H1 (cell line): ENCODE measurements at regions not wholly inside any gene's neighbourhood (a gene's known extent, or its start where the extent isn't known, plus 50 kb on each side); places are given as distances from the start of the nearest gene placed in this dataset.
"Not testable (repeated sequence)": the region's sequence is repeated elsewhere in the genome, so short reads cannot be mapped to it uniquely, and the experiment has no call there.

Experiments used
- CTCF ChIA-PET: fragments of 300-600 bp; sonication (Branson Sonifier 250); formaldehyde crosslinking; loops from one replicate; lab custom pipeline; 2021; ENCODE audit not compliant: partially characterized antibody; lab: Charles Lee
- POLR2A ChIA-PET: fragments of 300-600 bp; sonication (Branson Sonifier 250); formaldehyde crosslinking; loops from one replicate; lab custom pipeline; 2021; ENCODE audit warnings: inconsistent platforms; ENCODE audit not compliant: partially characterized antibody; lab: Charles Lee
- DNase-seq, 2 experiments: peaks; one replicate each; pipeline versions ENCODE4 v3.0.0 to v3.0.0-alpha.2; 2010 to 2022; ENCODE audit warnings: low spot score in 2 of 2, low read depth in 1 of 2, mixed read lengths in 1 of 2
- FAIRE-seq: peaks from 2 replicates; lab custom pipeline; 2011; peaks lifted over from hg19 to GRCh38; lab: Jason Lieb, UNC
- H2AFZ ChIP-seq: 2 replicates; pipeline ENCODE4 v1.8.1; 2012; ENCODE audit warnings: low read length, inconsistent platforms
- H2AK5ac ChIP-seq: 2 replicates; pipeline ENCODE4 v1.6.1; 2013; ENCODE audit warnings: low read depth, low read length
- H2BK120ac ChIP-seq: replicated peaks from 2 replicates; pipeline ENCODE3; 2013; ENCODE audit warnings: low read depth, low read length, inconsistent platforms
- H2BK12ac ChIP-seq: 2 replicates; pipeline ENCODE4 v1.6.1; 2013; ENCODE audit warnings: low read depth, low read length
- H2BK15ac ChIP-seq: 2 replicates; pipeline ENCODE4 v1.6.1; 2013; ENCODE audit warnings: low read length
- H2BK20ac ChIP-seq: 2 replicates; pipeline ENCODE4 v1.6.1; 2013; ENCODE audit warnings: low read length
- H2BK5ac ChIP-seq: 2 replicates; pipeline ENCODE4 v1.6.1; 2013; ENCODE audit warnings: low read depth, low read length
- H3K14ac ChIP-seq: 2 replicates; pipeline ENCODE4 v1.6.1; 2013; ENCODE audit warnings: inconsistent platforms; ENCODE audit not compliant: insufficient read length
- H3K18ac ChIP-seq: 2 replicates; pipeline ENCODE4 v1.6.1; 2013; ENCODE audit warnings: low read length; ENCODE audit errors: extremely low read depth
- H3K23ac ChIP-seq: 2 replicates; pipeline ENCODE4 v1.6.1; 2013; ENCODE audit warnings: inconsistent platforms; ENCODE audit not compliant: insufficient read length
- H3K23me2 ChIP-seq: 2 replicates; pipeline ENCODE4 v1.6.1; 2013; ENCODE audit warnings: low read depth, low read length
- H3K27ac ChIP-seq: 2 replicates; pipeline ENCODE4 v1.6.1; 2011; ENCODE audit warnings: low read depth, low read length, inconsistent platforms
- H3K27me3 ChIP-seq, 4 experiments: replicated peaks in 1 of 4; 1 replicate in 1 of 4; 2 replicates in 3 of 4; pipeline versions ENCODE4 v1.6.1 to v1.8.1; 2011 to 2013; ENCODE audit warnings: low read length in 3 of 4, mild to moderate bottlenecking in 3 of 4, inconsistent platforms in 2 of 4, mixed read lengths in 2 of 4, moderate library complexity in 1 of 4; ENCODE audit not compliant: control insufficient read depth in 3 of 4, insufficient read depth in 3 of 4; ENCODE audit errors: extremely low read depth in 1 of 4
- H3K36me3 ChIP-seq, 4 experiments: 2 replicates each; pipeline versions ENCODE4 v1.6.1 to v1.8.1; 2011 to 2013; ENCODE audit warnings: mild to moderate bottlenecking in 4 of 4, low read length in 3 of 4, moderate library complexity in 2 of 4, control low read depth in 1 of 4, inconsistent platforms in 1 of 4; ENCODE audit not compliant: insufficient read depth in 4 of 4, control insufficient read depth in 2 of 4
- H3K4ac ChIP-seq: replicated peaks from 2 replicates; pipeline ENCODE3; 2013; ENCODE audit warnings: low read length, low read depth, mixed read lengths, inconsistent platforms; ENCODE audit not compliant: insufficient read length
- H3K4me1 ChIP-seq, 4 experiments: replicated peaks in 1 of 4; 1 replicate in 1 of 4; 2 replicates in 3 of 4; pipeline versions ENCODE4 v1.6.1 to v1.8.1; 2011 to 2013; ENCODE audit warnings: low read length in 3 of 4, inconsistent platforms in 2 of 4, mixed read lengths in 1 of 4; ENCODE audit not compliant: insufficient read depth in 4 of 4, control insufficient read depth in 3 of 4
- H3K4me2 ChIP-seq, 2 experiments: 2 replicates each; pipeline versions ENCODE4 v1.6.1 to v1.8.1; 2011 to 2013; ENCODE audit warnings: low read depth in 2 of 2, low read length in 2 of 2, control low read depth in 1 of 2, inconsistent platforms in 1 of 2, mild to moderate bottlenecking in 1 of 2; ENCODE audit not compliant: insufficient read depth in 1 of 2
- H3K4me3 ChIP-seq, 4 experiments: fragments of 200-600, 300-600 bp in 1 of 4; sonication (generic), shearing (Covaris generic), sonication (Bioruptor Twin) in 1 of 4; 2 replicates each; pipeline versions ENCODE4 v1.5.1 to v1.8.1; 2011 to 2016; ENCODE audit warnings: low read length in 4 of 4, low read depth in 3 of 4, control low read depth in 2 of 4, inconsistent platforms in 2 of 4, mild to moderate bottlenecking in 2 of 4, mixed read lengths in 1 of 4, moderate library complexity in 1 of 4; ENCODE audit not compliant: insufficient read depth in 2 of 4; ENCODE audit errors: extremely low read depth in 1 of 4
- H3K56ac ChIP-seq: replicated peaks from 2 replicates; pipeline ENCODE3; 2013; ENCODE audit warnings: low read depth, mild to moderate bottlenecking, mixed read lengths, low read length, inconsistent platforms; ENCODE audit not compliant: insufficient read length
- H3K79me1 ChIP-seq: 2 replicates; pipeline ENCODE4 v1.6.1; 2013; ENCODE audit warnings: low read depth, low read length, control low read depth
- H3K79me2 ChIP-seq, 2 experiments: 2 replicates each; pipeline versions ENCODE4 v1.6.1 to v1.8.1; 2012 to 2013; ENCODE audit warnings: low read length in 2 of 2, mild to moderate bottlenecking in 2 of 2, inconsistent platforms in 1 of 2; ENCODE audit not compliant: insufficient read depth in 2 of 2, control insufficient read depth in 1 of 2
- H3K9ac ChIP-seq, 4 experiments: replicated peaks in 1 of 4; 1 replicate in 1 of 4; 2 replicates in 3 of 4; pipeline versions ENCODE4 v1.6.1 to v1.8.1; 2011 to 2013; ENCODE audit warnings: low read depth in 3 of 4, low read length in 3 of 4, control low read depth in 2 of 4, mild to moderate bottlenecking in 2 of 4, moderate library complexity in 2 of 4, inconsistent platforms in 1 of 4; ENCODE audit errors: extremely low read depth in 1 of 4
- H3K9me3 ChIP-seq, 2 experiments: 2 replicates each; pipeline versions ENCODE4 v1.6.1 to v1.8.1; 2012 to 2013; ENCODE audit warnings: mild to moderate bottlenecking in 2 of 2, moderate library complexity in 2 of 2, control low read depth in 1 of 2, inconsistent platforms in 1 of 2, low read depth in 1 of 2, low read length in 1 of 2, mixed read lengths in 1 of 2; ENCODE audit not compliant: insufficient read depth in 2 of 2
- H4K20me1 ChIP-seq, 2 experiments: replicated peaks in 1 of 2; 2 replicates each; pipeline versions ENCODE3 to v1.8.1; 2011 to 2013; ENCODE audit warnings: inconsistent platforms in 2 of 2, low read length in 2 of 2, mild to moderate bottlenecking in 1 of 2; ENCODE audit not compliant: insufficient read depth in 2 of 2, control insufficient read depth in 1 of 2
- H4K5ac ChIP-seq: 2 replicates; pipeline ENCODE4 v1.6.1; 2013; ENCODE audit warnings: low read length, low read depth, mixed read lengths, inconsistent platforms; ENCODE audit not compliant: insufficient read length
- H4K8ac ChIP-seq: 2 replicates; pipeline ENCODE4 v1.8.0; 2013; ENCODE audit warnings: mild to moderate bottlenecking, moderate library complexity, low read length, inconsistent platforms; ENCODE audit not compliant: insufficient read depth; ENCODE audit errors: extremely low read depth
- H4K91ac ChIP-seq: replicated peaks from 2 replicates; pipeline ENCODE3; 2013; ENCODE audit warnings: low read length, mixed read lengths, inconsistent platforms; ENCODE audit not compliant: insufficient read length
- WGBS, 2 experiments: shearing (Covaris generic) in 1 of 2; methylation state at CpG; one replicate each; pipeline versions ENCODE4 v1.1.6 to v1.1.7; 2013 to 2015; ENCODE audit warnings: low lambda C conversion rate in 2 of 2, mixed read lengths in 2 of 2, inconsistent platforms in 1 of 2, low coverage in 1 of 2, missing lambda C conversion rate in 1 of 2; ENCODE audit not compliant: insufficient replicate concordance in 2 of 2, insufficient coverage in 1 of 2, insufficient read length in 1 of 2; ENCODE audit errors: extremely low coverage in 1 of 2, missing lambda C conversion rate in 1 of 2; 5-methylcytosine and 5-hydroxymethylcytosine counted together

DNA sequence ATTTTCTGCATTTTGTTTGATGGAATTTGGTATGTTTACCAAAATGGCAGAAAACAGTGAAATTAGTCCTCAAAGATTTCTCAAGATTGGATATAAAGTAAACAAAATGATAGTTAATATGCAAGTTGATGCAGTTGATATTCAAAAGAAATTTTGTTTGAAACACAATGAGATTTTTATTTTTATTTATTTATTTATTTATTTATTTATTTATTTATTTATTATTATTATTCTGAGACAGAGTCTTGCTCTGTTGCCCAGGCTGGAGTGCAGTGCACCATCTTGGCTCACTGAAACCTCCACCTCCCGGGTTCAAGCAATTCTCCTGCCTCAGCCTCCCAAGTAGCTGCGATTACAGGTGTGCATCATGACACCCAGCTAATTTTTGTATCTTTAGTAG lies 1881.5 kb upstream of the DEFB115 start:
- H2BK120ac ChIP-seq, H4K91ac ChIP-seq, H2BK20ac ChIP-seq, H3K56ac ChIP-seq, H3K23me2 ChIP-seq, H3K36me3 ChIP-seq, FAIRE-seq, H3K79me1 ChIP-seq, H3K27ac ChIP-seq, H4K8ac ChIP-seq, DNase-seq, H4K5ac ChIP-seq, H3K4me3 ChIP-seq, H3K14ac ChIP-seq, H3K18ac ChIP-seq, H3K9ac ChIP-seq, H3K4me1 ChIP-seq, H3K4me2 ChIP-seq, H2AK5ac ChIP-seq, H2AFZ ChIP-seq, H3K27me3 ChIP-seq, H3K23ac ChIP-seq, POLR2A ChIA-PET, H2BK15ac ChIP-seq, H2BK5ac ChIP-seq, H2BK12ac ChIP-seq, H3K4ac ChIP-seq, H3K79me2 ChIP-seq, H4K20me1 ChIP-seq, CTCF ChIA-PET: not testable (repeated sequence)
- peaks cover 51 to 55% of the 10 kb centered on the region in 2 experiments for H3K9me3 ChIP-seq
- WGBS, 2 experiments: 64% methylated on average over 2 of the region's 2 CpGs; no CpG with 5 or more reads in 1 of the 2 experiments

DNA sequence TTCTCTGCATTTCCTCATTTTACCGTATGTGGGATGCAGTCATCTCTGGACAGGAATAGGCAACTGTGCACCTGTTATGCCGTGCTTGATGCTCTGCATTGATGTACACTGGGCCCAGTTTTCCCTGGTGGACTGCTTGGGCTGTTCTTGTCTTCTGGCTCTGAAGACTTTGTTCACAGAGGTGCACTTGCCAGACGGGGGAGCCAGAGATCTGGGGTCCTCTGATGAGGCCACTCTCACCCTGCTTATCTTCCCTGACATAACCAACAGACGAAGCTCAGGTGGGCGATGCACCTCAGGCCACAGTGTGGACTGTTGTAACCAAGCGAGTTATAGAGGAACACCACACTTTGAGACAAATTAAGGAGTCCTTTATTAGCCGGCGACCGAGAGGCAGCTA lies 1864.6 kb upstream of the DEFB115 start:
- H3K79me1 ChIP-seq, CTCF ChIA-PET, H2BK5ac ChIP-seq, H3K4me2 ChIP-seq, H3K56ac ChIP-seq, H3K18ac ChIP-seq, POLR2A ChIA-PET, H3K36me3 ChIP-seq, H4K91ac ChIP-seq, H3K4ac ChIP-seq, H3K23ac ChIP-seq, H4K8ac ChIP-seq, H2BK12ac ChIP-seq, H3K23me2 ChIP-seq, H4K5ac ChIP-seq, H2AK5ac ChIP-seq, H2AFZ ChIP-seq, H3K27me3 ChIP-seq, H4K20me1 ChIP-seq, H3K4me3 ChIP-seq, H3K4me1 ChIP-seq, FAIRE-seq, H2BK15ac ChIP-seq, H3K9ac ChIP-seq, H2BK20ac ChIP-seq, H3K27ac ChIP-seq, H3K79me2 ChIP-seq, H2BK120ac ChIP-seq, DNase-seq, H3K14ac ChIP-seq: not testable (repeated sequence)
- peaks cover 28 to 46% of the 10 kb centered on the region in 2 experiments for H3K9me3 ChIP-seq
- WGBS, 2 experiments: 64% methylated on average over 8 of the region's 9 CpGs; no CpG with 5 or more reads in 1 of the 2 experiments
